OCI-LY7 (cell line): ENCODE measurements at regions not wholly inside any gene's neighbourhood (a gene's known extent, or its start where the extent isn't known, plus 50 kb on each side); places are given as distances from the start of the nearest gene placed in this dataset.

Experiments used
- CTCF ChIP-seq: fragments of 200-600 bp; sonication (generic); conservative IDR thresholded peaks from 2 replicates; pipeline ENCODE4 v1.5.1; 2014; ENCODE audit warnings: mild to moderate bottlenecking, antibody characterized with exemption, low read length, moderate library complexity, mixed read lengths
- EZH2phosphoT487 ChIP-seq: fragments of 200-600 bp; sonication (generic); IDR thresholded peaks from 2 replicates; pipeline ENCODE4 v1.6.1; 2018; ENCODE audit warnings: low read depth, borderline replicate concordance, mild to moderate bottlenecking, mixed run types, antibody characterized with exemption, low read length, moderate library complexity, mixed read lengths

GRCh38 chr18:73861771-73862170 is 285.9 kb downstream of the FBXO15 start:
- TF ChIP-seq CTCF, result no peak
- no peak for TF ChIP-seq EZH2phosphoT487
